HEK293 (cell line): ENCODE measurements at regions not wholly inside any gene's neighbourhood (a gene's known extent, or its start where the extent isn't known, plus 50 kb on each side); places are given as distances from the start of the nearest gene placed in this dataset.

Experiments used
- CTCF ChIA-PET: fragments of 350-600 bp; formaldehyde crosslinking; extraction: SDS; loops from one replicate; lab custom pipeline; 2021; ENCODE audit warnings: antibody characterized with exemption; lab: Yijun Ruan, JAX
- POLR2A ChIA-PET: fragments of 300-600 bp; formaldehyde crosslinking; extraction: SDS; loops from one replicate; lab custom pipeline; 2020; ENCODE audit warnings: antibody characterized with exemption, inconsistent platforms; lab: Yijun Ruan, JAX
- H3K27ac ChIP-seq: fragments of 200-500 bp; sonication (Bioruptor generic); 2 replicates; pipeline ENCODE4 v1.5.1; 2014; ENCODE audit warnings: low read depth, low read length, control low read depth, inconsistent platforms; ENCODE audit errors: extremely low read depth
- H3K36me3 ChIP-seq, 2 experiments: fragments of 200-500 bp in 1 of 2; sonication (Bioruptor generic) in 1 of 2; 1 replicate in 1 of 2; 2 replicates in 1 of 2; pipeline ENCODE4 v1.5.1; 2014 to 2017; ENCODE audit warnings: inconsistent platforms in 2 of 2, low read length in 2 of 2; ENCODE audit not compliant: control insufficient read depth in 2 of 2, insufficient read depth in 1 of 2
- H3K4me1 ChIP-seq: fragments of 200-500 bp; sonication (Bioruptor generic); 2 replicates; pipeline ENCODE4 v1.5.1; 2014; ENCODE audit warnings: mild to moderate bottlenecking, low read length, inconsistent platforms; ENCODE audit not compliant: control insufficient read depth, insufficient read depth
- H3K4me3 ChIP-seq: 2 replicates; pipeline ENCODE4 v1.5.1; 2011; ENCODE audit warnings: low read depth, mild to moderate bottlenecking, control low read depth, low read length, moderate library complexity
- H3K9me3 ChIP-seq: fragments of 200-500 bp; sonication (Bioruptor generic); 2 replicates; pipeline ENCODE4 v1.5.1; 2014; ENCODE audit warnings: low read depth, low read length, inconsistent platforms; ENCODE audit not compliant: control insufficient read depth, insufficient read depth
- IKZF3 ChIP-seq: fragments of 450-650 bp; IDR thresholded peaks from 2 replicates; pipeline ENCODE4 v1.5.0; 2018; ENCODE audit warnings: missing biosample characterization, mild to moderate bottlenecking, missing genetic modification characterization, moderate library complexity
- PATZ1 ChIP-seq: fragments of 450-650 bp; formaldehyde crosslinking; IDR thresholded peaks from 2 replicates; pipeline ENCODE4 v1.5.1; 2016; ENCODE audit warnings: missing biosample characterization, missing genetic modification characterization
- PBX3 ChIP-seq: sonication (generic); formaldehyde crosslinking; IDR thresholded peaks from 2 replicates; pipeline ENCODE4 v1.8.1; 2022; ENCODE audit warnings: mild to moderate bottlenecking, moderate library complexity, missing genetic modification reagents
- PRDM10 ChIP-seq: fragments of 450-650 bp; formaldehyde crosslinking; IDR thresholded peaks from 2 replicates; pipeline ENCODE4 v1.5.1; 2016; ENCODE audit warnings: missing biosample characterization, missing genetic modification characterization
- PRDM4 ChIP-seq: fragments of 450-650 bp; formaldehyde crosslinking; IDR thresholded peaks from 2 replicates; pipeline ENCODE4 v1.5.1; 2017; ENCODE audit warnings: missing biosample characterization, missing genetic modification characterization
- SALL2 ChIP-seq: fragments of 450-650 bp; formaldehyde crosslinking; IDR thresholded peaks from 2 replicates; pipeline ENCODE4 v1.5.0; 2017; ENCODE audit warnings: missing biosample characterization, mild to moderate bottlenecking, missing genetic modification characterization, borderline replicate concordance
- SETDB1 ChIP-seq: IDR thresholded peaks from one replicate; pipeline ENCODE4 v1.6.1; 2017; ENCODE audit warnings: mild to moderate bottlenecking, low read length, moderate library complexity, mixed read lengths; ENCODE audit not compliant: insufficient read length
- ZBTB17 ChIP-seq: fragments of 450-650 bp; formaldehyde crosslinking; IDR thresholded peaks from 2 replicates; pipeline ENCODE4 v1.5.1; 2016; ENCODE audit warnings: missing biosample characterization, missing genetic modification characterization
- ZFHX2 ChIP-seq: fragments of 450-650 bp; formaldehyde crosslinking; conservative IDR thresholded peaks from 2 replicates; pipeline ENCODE4 v1.5.1; 2016; ENCODE audit warnings: missing biosample characterization, missing genetic modification characterization
- ZNF174 ChIP-seq: fragments of 450-650 bp; formaldehyde crosslinking; IDR thresholded peaks from 2 replicates; pipeline ENCODE4 v1.5.0; 2017; ENCODE audit warnings: missing biosample characterization, mild to moderate bottlenecking, missing genetic modification characterization
- ZNF2 ChIP-seq: fragments of 450-650 bp; formaldehyde crosslinking; IDR thresholded peaks from 2 replicates; pipeline ENCODE4 v1.5.1; 2016; ENCODE audit warnings: missing biosample characterization, missing genetic modification characterization
- ZNF266 ChIP-seq: fragments of 450-650 bp; formaldehyde crosslinking; IDR thresholded peaks from 2 replicates; pipeline ENCODE4 v1.5.1; 2016; ENCODE audit warnings: missing biosample characterization, missing genetic modification characterization, low read depth
- ZNF530 ChIP-seq: fragments of 450-650 bp; formaldehyde crosslinking; IDR thresholded peaks from 2 replicates; pipeline ENCODE4 v1.5.1; 2016; ENCODE audit warnings: low read depth, missing biosample characterization, missing genetic modification characterization
- ZNF549 ChIP-seq: fragments of 450-650 bp; IDR thresholded peaks from 2 replicates; pipeline ENCODE4 v1.5.1; 2018; ENCODE audit warnings: missing biosample characterization, missing genetic modification characterization, mild to moderate bottlenecking, inconsistent platforms, moderate library complexity
- ZNF580 ChIP-seq: fragments of 450-650 bp; formaldehyde crosslinking; IDR thresholded peaks from 2 replicates; pipeline ENCODE4 v1.5.1; 2016; ENCODE audit warnings: missing biosample characterization, missing genetic modification characterization
- ZNF677 ChIP-seq: fragments of 450-650 bp; IDR thresholded peaks from 2 replicates; pipeline ENCODE4 v1.5.0; 2018; ENCODE audit warnings: missing biosample characterization, mild to moderate bottlenecking, missing genetic modification characterization, moderate library complexity
- ZNF776 ChIP-seq: fragments of 450-650 bp; formaldehyde crosslinking; IDR thresholded peaks from 2 replicates; pipeline ENCODE4 v1.5.0; 2017; ENCODE audit warnings: missing biosample characterization, missing genetic modification characterization, borderline replicate concordance
- ZNF777 ChIP-seq: fragments of 450-650 bp; formaldehyde crosslinking; IDR thresholded peaks from 2 replicates; pipeline ENCODE4 v1.5.1; 2017; ENCODE audit warnings: missing biosample characterization, missing genetic modification characterization, borderline replicate concordance
- ZNF830 ChIP-seq: fragments of 450-650 bp; IDR thresholded peaks from 2 replicates; pipeline ENCODE4 v1.5.0; 2018; ENCODE audit warnings: missing biosample characterization, missing genetic modification characterization, low read depth, mild to moderate bottlenecking, moderate library complexity
- ZSCAN16 ChIP-seq: fragments of 450-650 bp; formaldehyde crosslinking; IDR thresholded peaks from 2 replicates; pipeline ENCODE4 v1.5.1; 2016; ENCODE audit warnings: missing biosample characterization, missing genetic modification characterization

GRCh38 chr3:43871627-43872245 is 181.0 kb downstream of the ABHD5 start:
- no peaks in the 10 kb centered on the region for H3K4me1 ChIP-seq
- no peaks in the 10 kb centered on the region for H3K36me3 ChIP-seq
- H3K27ac ChIP-seq = no peak overlapping the region
- ChIA-PET POLR2A (no interaction called here), CTCF (interaction anchor here (0.7 kb wide), 1 partner anchor 106 kb away, joined by 3 read pairs; no protein-coding TSS in a partner anchor)
- H3K9me3 ChIP-seq = no peaks in the 10 kb centered on the region
- no peak overlapping the region for H3K4me3 ChIP-seq
- TF ChIP-seq PRDM4 (tag by site-specific recombination) (no peak), PBX3 (no peak), IKZF3 (tag by site-specific recombination) (no peak), ZNF530 (tag by site-specific recombination) (no peak), ZNF677 (tag by site-specific recombination) (no peak), ZNF174 (tag by site-specific recombination) (no peak), ZNF777 (no peak), ZNF266 (tag by site-specific recombination) (no peak), ZNF549 (tag by site-specific recombination) (no peak), ZNF776 (tag by site-specific recombination) (no peak), ZNF580 (tag by site-specific recombination) (no peak), ZNF830 (tag by site-specific recombination) (no peak), SETDB1 (no peak), PATZ1 (no peak), PRDM10 (tag by site-specific recombination) (no peak), ZFHX2 (no peak), SALL2 (tag by site-specific recombination) (no peak), ZBTB17 (tag by site-specific recombination) (no peak), ZSCAN16 (tag by site-specific recombination) (no peak), ZNF2 (tag by site-specific recombination) (no peak)
